Activated CD4-positive, alpha-beta T cell treated with anti-CD3 and anti-CD28 coated beads, Interleukin-2, amount 50 U/mL, for 24 hours (primary cell): ENCODE measurements at regions not wholly inside any gene's neighbourhood (a gene's known extent, or its start where the extent isn't known, plus 50 kb on each side); places are given as distances from the start of the nearest gene placed in this dataset.

ENCODE experiments used
- DNase-seq, 2 donors: peaks; one replicate each; pipeline ENCODE4 v3.0.0-alpha.2; 2020; ENCODE audit warnings: low read depth in 1 of 2, low spot score in 1 of 2

DNA sequence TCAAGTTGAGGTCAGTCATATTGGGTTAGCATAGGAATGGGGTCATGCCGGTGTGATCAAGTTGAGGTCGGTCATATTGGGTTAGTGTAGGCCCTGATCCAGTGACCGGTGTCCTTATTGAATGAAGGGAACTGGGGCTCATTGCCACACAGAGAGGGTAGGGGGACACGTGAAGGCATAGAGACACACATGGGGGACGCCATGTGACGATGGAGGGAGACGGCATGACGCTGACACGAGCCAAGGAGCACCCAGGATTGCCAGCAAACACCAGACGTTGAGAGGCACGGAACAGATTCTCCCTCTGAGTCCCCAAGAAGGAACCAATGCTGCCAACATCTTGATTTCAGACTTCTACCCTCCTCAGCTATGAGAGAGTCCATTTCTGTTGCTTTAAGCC, 136.9 kb upstream of the ZBTB40 start:
- DNase-seq = no peak

DNA sequence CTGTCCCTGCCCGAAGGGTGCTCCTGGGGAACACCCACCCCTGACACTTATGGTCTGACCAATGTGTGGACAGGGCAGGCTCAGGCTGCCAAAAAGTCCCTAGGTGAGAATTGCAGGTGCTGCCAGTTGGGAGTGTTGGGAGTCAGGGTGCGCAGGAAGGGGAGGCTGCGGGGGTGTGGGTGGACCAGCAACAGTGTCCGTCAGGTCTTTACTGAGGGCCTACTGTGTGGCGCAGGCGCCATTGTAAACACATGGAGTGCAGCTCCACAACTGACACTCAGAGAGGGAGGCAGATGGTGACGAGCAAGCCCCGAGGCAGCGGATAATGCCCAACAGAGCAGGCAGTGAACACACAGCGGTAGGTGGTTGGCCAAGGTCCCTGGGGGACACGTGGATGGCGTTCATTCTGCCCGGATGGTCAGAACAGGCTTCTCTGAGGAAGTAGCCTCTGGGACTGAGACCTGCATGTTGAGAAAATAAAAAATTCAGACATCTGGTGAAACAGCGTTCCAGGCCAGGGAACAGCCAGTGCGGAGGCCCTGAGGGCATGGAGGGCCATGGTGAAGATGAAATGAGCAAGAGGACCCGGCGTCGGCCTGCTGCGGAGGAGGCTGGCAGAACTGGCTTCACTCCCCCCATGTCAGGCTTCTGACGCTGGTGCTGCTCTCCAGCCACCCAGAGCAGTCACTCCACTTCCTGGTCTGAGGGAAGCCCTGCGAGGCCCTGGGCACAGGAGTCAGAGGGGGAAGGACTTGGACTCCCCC, 136.2 kb upstream of the ZBTB40 start:
- DNase-seq = no peak

DNA sequence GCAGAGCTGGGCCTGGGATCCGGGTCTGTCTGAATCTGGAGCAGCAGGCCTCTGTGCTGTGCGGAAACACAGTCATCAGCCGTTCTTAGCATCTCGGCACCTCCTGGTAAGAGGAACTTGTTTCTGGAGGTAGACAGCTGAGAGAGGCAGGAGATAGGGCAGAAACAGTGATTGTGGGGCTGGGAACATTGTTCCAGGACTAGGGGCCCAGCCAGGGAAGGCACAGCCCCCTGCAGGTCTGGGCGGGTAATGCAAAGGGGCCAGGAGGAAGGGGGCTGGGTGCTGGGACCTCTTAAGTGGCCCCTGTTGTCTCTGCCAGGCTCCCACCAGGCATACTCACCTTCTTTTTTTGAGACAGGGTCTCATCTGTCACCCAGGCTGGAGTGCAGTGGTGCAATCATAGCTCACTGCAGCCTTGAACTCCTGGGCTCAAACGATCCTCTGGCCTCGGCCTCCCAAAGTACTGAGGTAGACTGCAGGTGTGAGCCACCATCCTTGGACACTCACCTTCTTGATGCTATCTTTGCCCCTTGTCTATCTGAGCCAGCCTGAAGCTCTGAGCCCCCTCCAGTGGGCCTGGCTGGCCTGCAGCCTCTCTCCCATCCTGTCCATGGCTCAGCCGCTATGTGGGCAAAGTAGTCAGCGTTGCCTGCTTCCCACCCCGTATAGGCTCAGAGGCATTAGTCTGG, 134.3 kb upstream of the ZBTB40 start:
- no peak for DNase-seq

DNA sequence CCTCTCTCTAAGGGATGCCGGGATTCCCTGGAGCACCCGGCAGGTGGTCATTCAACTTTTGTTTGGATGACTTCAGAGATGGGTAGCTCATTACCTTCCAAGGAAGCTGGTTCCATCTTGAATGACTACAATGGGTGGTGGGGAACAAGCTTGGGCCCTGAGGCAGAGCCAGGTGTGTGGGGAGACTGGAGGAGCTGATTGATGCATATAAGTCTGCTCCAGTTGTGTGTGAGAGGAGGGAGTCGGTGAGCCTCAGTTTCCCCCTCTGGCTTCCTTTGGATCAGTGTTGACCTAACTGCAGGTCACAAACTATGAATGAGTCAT, 133.8 kb upstream of the ZBTB40 start:
- no peak for DNase-seq

DNA sequence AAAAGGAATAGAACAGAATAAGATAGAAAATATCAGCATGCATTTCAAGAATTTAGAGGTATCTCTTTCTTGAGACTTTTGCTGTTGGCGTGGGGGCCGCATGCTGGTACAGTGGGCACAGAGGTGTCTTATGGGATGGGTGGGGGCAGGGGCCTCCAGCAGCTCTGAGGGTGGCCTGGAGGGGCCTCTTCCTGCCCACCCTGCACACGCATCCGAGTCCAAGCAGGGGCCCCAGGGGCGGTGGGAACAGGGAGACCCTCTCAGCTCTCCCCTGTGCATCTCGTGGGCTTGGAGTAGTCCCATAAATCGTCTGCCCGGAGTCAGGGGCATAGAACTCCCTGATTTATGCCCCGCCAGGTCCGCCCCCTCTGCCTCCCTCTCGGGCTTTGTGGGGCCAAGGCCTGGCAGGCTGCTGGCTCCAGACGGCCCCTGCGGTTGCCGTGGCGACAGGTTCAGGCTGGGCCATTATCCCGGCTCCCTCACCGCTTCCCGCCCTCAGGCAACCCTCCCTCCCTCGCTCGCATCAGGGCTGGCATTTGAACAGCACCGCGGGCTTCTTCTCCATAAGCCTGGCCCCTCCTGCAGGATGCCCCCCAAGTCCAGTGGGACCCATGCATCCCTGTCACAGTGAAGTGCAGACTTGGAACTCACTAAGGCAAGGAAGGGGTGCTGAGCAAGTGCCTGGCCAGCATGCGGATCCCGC, 133.2 kb upstream of the ZBTB40 start:
- no peak for DNase-seq

DNA sequence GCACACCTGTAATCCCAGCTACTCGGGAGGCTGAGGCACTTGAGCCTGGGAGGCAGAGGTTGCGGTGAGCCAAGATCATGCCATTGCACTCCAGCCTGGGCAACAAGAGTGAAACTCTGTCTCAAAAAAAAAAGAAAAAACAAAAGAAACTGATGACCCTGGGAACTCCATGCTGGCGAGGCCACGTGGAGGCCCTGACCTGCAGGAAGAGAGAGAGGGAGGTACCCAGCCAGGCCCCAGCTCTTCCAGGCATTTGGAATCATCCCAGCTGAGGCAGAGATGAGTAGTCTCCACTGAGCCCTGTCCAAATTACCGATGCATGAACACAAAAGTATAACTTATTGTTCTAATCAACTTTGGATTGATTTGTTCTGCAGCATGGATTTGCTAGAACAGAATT, 132.0 kb upstream of the ZBTB40 start:
- DNase-seq = no peak

DNA sequence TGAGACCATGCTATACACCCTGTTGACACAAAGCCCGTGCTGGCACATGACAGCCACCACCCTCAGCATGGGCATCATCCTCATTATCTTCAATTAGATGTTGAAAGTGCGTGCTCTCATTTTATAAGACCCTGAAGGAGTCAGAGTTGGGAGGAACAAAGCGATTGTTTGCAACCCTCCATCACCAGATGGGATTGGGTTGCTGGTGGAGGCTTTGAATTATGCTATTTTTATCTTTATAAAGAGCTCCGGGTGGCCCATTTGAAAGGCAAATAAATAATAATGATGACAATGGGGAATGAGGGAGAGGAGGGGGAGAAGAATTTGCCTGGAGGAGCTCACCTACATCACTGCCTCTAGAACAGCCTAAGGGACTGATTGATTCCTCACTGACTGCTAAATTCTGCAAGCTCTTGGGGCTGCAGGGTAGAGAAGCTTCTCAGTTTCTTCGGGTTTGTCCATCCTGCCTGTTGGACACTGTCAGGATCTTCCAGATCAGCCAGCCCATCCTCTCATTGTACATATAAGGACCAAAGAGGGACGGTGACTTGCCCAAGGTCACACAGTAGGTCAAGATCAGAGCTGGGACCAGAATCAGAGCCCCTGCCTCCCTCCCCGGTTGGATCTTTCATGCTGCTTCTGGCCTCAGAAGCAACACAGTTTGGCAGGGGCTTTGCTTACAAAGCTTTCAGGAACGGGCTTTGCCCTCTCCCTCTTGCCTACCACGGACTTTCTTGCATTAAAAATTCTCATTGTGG, 130.9 kb upstream of the ZBTB40 start:
- no peak for DNase-seq

DNA sequence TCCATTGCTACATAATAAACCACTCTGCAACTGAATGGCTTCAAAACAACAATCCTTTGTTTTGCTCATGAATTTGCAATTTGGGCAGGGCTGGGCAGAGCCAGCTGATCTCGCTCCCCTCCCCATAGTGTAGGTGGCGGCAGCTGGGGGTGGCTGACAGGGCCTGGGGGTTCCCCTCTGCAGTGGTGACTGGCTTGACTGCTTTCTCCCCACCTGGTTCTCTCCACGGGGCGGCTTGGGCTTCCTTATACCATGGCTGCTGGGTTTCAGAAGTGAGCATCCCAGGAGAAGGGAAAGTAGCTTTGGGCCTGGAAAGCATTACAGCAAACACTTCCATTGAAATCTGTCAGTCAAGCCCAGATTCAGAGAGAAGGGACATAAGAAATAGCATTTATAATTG, 129.7 kb upstream of the ZBTB40 start:
- DNase-seq = no peak

DNA sequence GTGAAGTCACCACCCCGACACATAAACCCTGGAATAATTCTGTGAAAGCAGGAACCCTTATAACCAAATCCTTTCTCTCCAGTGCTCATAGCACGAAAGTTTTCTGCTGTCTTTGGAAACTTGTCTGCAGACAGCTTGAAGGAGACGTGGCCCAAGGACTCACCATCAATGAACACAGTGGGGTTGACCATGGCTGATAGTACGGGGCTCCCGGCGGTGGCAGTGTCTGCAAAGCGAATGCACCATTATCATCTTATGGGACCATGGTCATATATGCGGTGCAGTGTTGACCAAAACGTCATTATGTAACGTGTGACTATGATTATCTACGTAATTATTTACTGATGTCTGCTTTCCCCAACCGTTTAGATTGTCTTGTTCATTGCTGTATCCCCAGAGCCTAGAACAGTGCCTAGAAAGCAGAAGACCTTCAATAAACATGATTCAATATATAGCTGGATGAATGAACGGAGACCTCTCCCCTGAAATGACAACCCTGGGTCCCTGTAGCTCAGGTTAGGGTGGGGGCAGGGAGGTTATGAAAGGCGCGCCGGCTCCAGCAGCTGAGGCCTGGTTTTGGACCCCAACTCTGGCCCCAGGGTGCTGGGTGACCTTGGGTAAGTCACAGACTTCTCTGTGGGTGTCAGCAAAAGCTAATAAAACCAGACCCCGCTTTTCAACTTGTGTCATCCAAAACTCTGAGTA, 128.4 kb upstream of the ZBTB40 start:
- no peak for DNase-seq

DNA sequence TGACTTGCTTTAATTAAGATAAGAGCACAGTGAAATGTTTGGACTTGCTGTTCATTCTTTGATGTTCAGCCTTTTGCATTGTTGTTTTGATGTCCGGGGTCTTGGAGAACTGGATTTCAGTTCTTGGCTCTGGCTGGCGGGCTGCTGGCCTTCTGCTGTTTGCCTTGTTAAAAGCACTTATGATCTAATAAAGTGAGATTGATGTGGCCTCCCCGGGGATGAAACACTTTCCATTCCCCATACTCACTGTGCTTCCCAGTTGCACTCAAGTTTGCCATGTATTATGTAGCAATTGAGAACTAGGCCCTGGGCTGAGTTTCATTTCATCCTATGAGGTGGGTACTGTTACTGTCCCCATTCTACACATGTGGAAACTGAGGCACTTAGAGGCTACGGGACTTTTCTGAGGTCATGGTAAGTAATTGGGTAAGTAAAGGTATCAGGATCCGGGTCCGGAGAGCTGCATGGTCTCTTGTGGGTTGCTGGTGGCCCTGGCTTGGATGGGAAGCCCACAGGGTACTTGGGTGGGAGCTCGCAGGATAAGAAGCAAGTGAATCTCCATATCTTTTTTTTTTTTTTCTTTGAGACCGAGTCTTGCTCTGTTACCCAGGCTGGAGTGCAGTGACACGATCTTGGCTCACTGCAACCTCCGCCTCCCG, 127.7 kb upstream of the ZBTB40 start:
- no peak for DNase-seq

DNA sequence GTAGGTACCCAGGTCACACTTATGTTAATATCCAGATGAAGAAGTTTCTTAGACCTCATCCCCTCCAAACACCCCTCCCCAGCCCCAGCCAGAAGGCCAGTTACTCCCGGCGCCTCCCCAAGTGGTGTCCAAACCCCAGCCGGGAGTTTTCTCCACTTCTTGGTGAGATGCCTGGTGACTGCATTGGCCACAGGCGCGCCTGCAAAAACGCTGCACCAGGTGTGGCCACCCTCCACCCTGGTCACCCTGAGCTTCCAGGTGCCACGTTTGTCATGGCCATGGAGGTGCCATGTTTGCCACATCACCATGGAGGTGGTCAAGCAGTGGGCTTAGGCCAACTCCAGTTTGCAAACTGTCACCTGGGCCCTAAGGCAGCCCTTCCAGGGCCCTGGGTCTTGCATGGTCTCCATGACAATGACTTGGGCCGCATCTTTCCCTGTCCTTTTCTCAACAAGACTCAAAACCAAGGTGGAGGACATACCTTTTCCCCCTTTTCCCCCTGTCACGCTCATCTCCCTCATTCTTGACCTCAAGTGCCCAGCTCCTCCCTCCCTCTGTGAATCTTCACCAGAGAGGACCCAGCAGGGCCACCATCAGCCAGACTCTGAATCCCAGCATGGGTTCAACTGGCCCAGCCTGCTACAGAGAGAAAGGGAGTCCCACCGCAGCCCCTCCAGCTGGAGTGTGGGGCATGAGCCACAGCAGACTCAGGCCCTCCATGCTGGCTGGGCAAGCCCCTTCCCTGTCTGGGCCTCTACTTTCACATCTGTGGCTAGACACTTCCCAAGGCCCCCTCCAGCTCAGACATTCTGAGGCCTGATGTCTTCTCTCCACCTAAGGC, 125.9 kb upstream of the ZBTB40 start:
- no peak for DNase-seq

DNA sequence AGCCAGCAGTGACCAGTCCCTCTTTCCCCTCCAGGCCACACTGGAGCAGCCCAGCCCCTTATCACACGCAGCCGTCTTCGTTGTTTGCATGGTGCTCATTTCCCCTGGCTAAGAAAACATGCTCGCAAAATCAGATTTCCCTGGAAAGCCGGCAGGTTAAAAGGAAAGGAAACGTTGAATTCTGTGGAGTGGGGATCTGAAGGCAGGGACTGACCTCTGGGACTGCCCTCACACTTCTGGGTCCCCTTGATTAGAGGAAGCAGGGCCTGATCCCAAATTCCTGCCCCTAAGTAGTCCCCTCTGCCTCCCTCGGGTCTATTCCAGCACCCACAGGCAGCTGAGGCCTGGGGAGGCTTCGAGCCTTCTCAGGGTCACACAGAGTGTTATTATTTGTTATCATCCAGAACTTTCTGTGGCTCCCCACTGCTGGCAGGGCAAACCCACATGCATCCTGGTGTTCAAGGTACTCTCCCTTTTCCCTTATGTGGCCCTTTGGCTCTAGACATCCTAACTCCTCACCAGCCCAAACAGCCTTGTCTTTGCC, 125.2 kb upstream of the ZBTB40 start:
- DNase-seq = no peak

DNA sequence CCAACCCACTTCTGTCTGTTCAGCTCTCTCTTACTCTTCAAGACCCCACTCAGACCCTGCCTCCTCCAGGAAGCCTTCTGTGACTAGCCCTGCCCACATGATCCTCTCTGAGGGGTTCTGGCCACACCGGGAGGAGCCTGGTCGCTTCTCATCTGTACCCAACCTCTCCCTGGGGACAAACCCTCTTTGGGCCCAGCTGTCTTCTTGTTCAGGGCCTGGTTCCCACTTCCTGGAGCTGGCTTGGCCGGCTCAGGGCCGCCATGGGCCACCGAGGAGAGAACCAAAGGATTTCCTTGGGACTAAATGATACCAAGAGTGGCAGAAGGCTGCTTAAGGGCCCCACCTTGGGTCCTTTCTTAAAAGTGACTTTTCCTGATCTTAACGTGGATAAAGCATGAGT, 124.7 kb upstream of the ZBTB40 start:
- DNase-seq = no peak

DNA sequence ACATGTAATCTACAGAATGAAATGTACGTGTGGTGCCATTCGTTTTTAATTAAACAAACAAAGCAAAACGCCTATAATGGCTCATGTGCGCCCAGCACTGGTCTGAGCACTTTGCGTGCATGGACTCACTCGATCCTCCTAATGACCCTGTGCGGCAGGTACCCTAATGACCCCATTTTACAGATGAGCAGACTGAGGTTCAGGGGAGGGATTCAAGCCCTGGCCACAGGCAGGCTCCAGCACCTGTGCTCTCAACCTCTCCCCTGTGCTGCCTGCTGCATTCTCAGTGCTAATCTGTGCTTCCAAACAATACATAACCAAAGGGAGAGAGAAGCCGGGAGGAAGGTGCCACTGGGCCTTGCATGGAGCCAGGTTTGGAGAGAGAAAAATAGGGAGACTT, 124.2 kb upstream of the ZBTB40 start:
- DNase-seq = no peak

DNA sequence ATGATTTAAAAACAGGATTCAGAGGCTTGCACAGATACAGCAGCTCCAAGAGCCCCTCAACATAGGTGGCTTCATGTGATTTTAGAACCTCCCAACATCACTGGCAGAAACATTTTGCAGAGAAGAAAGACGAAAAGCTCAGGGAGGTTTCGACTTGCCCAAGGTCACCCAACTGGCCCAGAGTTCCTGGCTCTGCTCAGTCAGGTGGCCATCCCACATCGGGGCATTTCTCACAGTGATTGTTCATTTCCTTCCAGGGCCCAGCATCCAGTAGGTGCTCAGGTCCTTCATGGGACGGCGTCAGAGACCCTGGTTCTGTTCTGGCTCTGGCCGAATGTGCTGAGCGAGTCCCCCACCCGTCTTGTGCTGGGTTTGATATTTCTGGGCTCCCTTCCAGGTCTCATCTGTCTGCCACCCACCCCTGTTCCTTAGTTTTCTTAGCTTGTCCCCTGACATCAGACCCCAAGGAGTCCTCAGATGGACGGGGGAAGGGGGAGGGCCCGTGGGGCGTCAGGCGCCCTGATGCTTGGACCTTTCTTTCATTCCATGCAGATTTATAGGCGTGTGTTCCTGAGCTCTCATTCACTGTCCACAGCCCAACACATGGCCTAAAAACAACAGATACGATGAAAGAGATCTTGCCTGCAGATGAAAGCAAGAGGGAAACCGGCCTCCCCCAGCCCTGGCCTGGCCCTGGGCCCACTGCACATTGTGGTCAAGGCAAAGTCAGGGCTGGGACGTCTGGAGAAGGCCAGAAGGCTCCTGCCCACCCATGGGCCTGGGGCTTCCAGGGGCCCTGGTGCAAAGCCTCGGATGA, 123.1 kb upstream of the ZBTB40 start:
- no peak for DNase-seq

DNA sequence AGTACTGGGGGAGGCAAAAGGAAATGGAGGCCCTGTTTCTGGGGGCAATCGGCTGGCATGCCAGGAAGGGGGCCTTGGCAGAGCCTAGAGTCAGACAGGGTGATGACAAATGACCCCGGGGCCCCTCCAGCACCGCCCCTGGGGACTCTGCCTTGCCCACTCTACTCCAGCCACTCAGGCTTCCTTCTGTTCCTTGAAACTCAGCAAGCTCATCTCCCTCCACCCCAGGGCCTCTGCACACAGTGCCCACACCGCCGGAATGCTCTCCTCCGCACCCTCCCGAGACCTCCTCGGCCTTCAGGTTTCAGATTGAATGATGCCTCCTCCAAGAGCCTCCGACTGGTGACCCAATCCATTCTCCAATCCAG, 122.5 kb upstream of the ZBTB40 start:
- no peak for DNase-seq

DNA sequence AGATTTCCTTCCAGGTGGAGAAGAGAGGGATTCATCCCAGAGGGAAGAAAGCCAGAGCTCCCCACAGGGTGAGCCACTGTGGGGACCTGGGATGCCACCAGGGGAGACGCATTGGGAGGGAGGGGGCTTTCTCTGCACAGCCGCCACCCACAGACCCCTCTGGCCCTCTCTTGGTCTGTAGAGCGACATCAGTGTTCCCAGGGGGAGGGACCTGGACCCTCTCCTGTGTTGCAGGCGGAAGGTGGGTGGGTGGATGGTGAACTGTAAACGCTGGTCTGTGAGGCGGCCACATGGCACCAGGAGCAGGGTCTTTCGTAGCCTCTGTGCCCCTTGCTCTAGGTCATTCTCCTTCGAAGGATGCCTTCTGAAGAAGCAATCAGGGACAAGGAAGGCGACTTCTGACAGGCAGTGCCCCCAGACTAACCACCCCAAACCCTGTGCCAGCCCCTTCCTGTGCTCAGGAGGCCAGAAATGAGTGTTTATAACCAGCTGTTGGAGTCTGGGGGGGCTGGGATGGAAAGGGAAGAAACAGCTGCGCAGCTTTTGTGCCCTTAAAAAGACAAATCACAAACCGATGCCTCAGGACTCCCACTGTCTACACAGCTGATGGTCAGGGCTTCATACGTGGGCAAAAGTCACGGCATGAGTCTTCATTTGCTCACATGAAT, 121.4 kb upstream of the ZBTB40 start:
- DNase-seq = no peak

DNA sequence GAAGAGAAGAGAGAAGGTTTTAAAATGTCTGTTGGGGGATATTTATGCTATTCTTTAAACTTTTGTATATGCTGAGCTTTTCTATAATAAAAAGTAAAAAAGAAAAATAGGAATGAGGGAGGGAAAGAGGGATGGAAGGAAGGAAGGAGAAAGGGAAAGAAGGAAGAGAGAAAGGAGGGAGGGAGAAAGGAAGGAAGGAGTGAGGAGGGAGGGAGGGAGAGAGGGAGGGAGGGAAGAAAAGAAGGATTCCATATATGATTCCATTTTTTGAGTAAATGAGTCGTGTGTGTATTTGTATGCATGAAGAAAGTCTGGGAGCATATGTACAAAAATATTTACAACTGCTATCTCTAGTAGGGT, 120.9 kb upstream of the ZBTB40 start:
- DNase-seq = no peak
